Upper lobe of left lung (tissue), 6 donors: ENCODE measurements at regions not wholly inside any gene's neighbourhood (a gene's known extent, or its start where the extent isn't known, plus 50 kb on each side); places are given as distances from the start of the nearest gene placed in this dataset.

ENCODE experiments used
- ATAC-seq, 2 donors: fragments of 200-7000 bp; cut with Tn5 transposase; one replicate each; pipeline ENCODE4 v1.9.1; 2022; ENCODE audit warnings: mild to moderate bottlenecking in 2 of 2, moderate library complexity in 2 of 2; ENCODE audit not compliant: low FRiP score in 2 of 2
- DNase-seq, 2 donors: peaks; one replicate each; pipeline ENCODE4 v3.0.0-alpha.2; 2019 to 2020
- H3K27ac ChIP-seq, 4 donors: fragments of 200-600 bp; sonication (generic); one replicate each; pipeline ENCODE4 v1.5.1; 2016 to 2019
- H3K27me3 ChIP-seq, 4 donors: fragments of 200-600 bp; sonication (generic); one replicate each; pipeline ENCODE4 v1.5.1; 2017 to 2019
- H3K36me3 ChIP-seq, 4 donors: fragments of 200-600 bp; sonication (generic); one replicate each; pipeline ENCODE4 v1.5.1; 2016 to 2019
- H3K4me1 ChIP-seq, 4 donors: fragments of 200-600 bp; sonication (generic); one replicate each; pipeline ENCODE4 v1.5.1; 2018 to 2019
- H3K4me3 ChIP-seq, 4 donors: fragments of 200-600 bp; sonication (generic); one replicate each; pipeline ENCODE4 v1.5.1; 2017 to 2019; ENCODE audit warnings: mild to moderate bottlenecking in 2 of 4, moderate library complexity in 1 of 4
- H3K9me3 ChIP-seq, 4 donors: fragments of 200-600 bp; sonication (generic); one replicate each; pipeline ENCODE4 v1.5.1; 2018 to 2019
- CTCF ChIP-seq, 6 experiments: fragments of 450-650 bp in 4 of 6; fragments of 200-600 bp in 2 of 6; sonication (generic) in 2 of 6; IDR thresholded peaks; one replicate each; pipeline ENCODE4 v1.5.1; 2016 to 2019; ENCODE audit warnings: antibody characterized with exemption in 6 of 6
- EP300 ChIP-seq, 4 donors: sonication (generic); formaldehyde crosslinking; IDR thresholded peaks; one replicate each; pipeline ENCODE4 v1.5.1; 2017; ENCODE audit warnings: antibody characterized with exemption in 4 of 4, control low read depth in 2 of 4
- POLR2A ChIP-seq, 4 donors: fragments of 450-650 bp; IDR thresholded peaks; one replicate each; pipeline ENCODE4 v1.5.1; 2016 to 2017; ENCODE audit warnings: antibody characterized with exemption in 4 of 4, mild to moderate bottlenecking in 2 of 4
- POLR2AphosphoS5 ChIP-seq, 2 donors: sonication (generic); formaldehyde crosslinking; IDR thresholded peaks; one replicate each; pipeline ENCODE4 v1.5.1; 2017; ENCODE audit warnings: antibody characterized with exemption in 2 of 2
- WGBS, 2 donors: methylation state at CpG; one replicate each; pipeline ENCODE4 v1.1.5; 2017 to 2018; 5-methylcytosine and 5-hydroxymethylcytosine counted together
- donor health status: DM: no; HTN: no; CAD: no; lungs with moderate emphysema.
- donor health status: DM: no; HTN: yes; CAD: no; lungs with severe emphysema.

GRCh38 chr6:114592506-114592905 lies 249.7 kb upstream of the HS3ST5 start:
- WGBS, 2 donors = 78 to 79% methylated on average over 4 of the region's 4 CpGs
- no peak for TF ChIP-seq POLR2A (IDR thresholded peaks at IDR 0.05)
- TF ChIP-seq POLR2AphosphoS5 (IDR thresholded peaks at IDR 0.05) = no peak
- TF ChIP-seq CTCF (IDR thresholded peaks at IDR 0.05) = no peak
- no peak for TF ChIP-seq EP300 (IDR thresholded peaks at IDR 0.05)
- Histone ChIP-seq H3K36me3 (no peaks in the 10 kb centered on the region), H3K27me3 (no peaks in the 10 kb centered on the region), H3K4me1 (no peaks in the 10 kb centered on the region), H3K27ac (no peak overlapping the region), H3K9me3 (no peaks in the 10 kb centered on the region), H3K4me3 (no peak overlapping the region)
- ATAC-seq (no peak), DNase-seq (no peak)

- TF ChIP-seq POLR2AphosphoS5 (IDR thresholded peaks at IDR 0.05) (no peak), POLR2A (IDR thresholded peaks at IDR 0.05) (no peak), EP300 (IDR thresholded peaks at IDR 0.05) (no peak), CTCF (IDR thresholded peaks at IDR 0.05) (no peak)
- WGBS, 2 donors = 72 to 78% methylated on average over 5 of the region's 5 CpGs
- no peak for ATAC-seq
- no peak for DNase-seq
- no peak overlapping the region for H3K4me3 ChIP-seq
- H3K27ac ChIP-seq = no peak overlapping the region
- no peaks in the 10 kb centered on the region for H3K27me3 ChIP-seq
- H3K36me3 ChIP-seq = no peaks in the 10 kb centered on the region
- H3K9me3 ChIP-seq = peaks cover 0 to under 1% (median 0%) of the 10 kb centered on the region in 4 donors
- no peaks in the 10 kb centered on the region for H3K4me1 ChIP-seq
Measured at GRCh38 chr6:114588726-114589125, 245.9 kb upstream of the HS3ST5 start.

- Histone ChIP-seq H3K36me3 (no peaks in the 10 kb centered on the region), H3K4me3 (no peak overlapping the region), H3K4me1 (no peaks in the 10 kb centered on the region), H3K9me3 (peaks cover 0 to 11% (median 0%) of the 10 kb centered on the region in 4 donors), H3K27ac (no peak overlapping the region), H3K27me3 (no peaks in the 10 kb centered on the region)
- DNase-seq (no peak), ATAC-seq (no peak)
- 56 to 58% methylated on average over 2 of the region's 2 CpGs for WGBS, 2 donors
- no peak for TF ChIP-seq EP300 (IDR thresholded peaks at IDR 0.05)
- TF ChIP-seq POLR2A (IDR thresholded peaks at IDR 0.05) = no peak
- no peak for TF ChIP-seq POLR2AphosphoS5 (IDR thresholded peaks at IDR 0.05)
- no peak for TF ChIP-seq CTCF (IDR thresholded peaks at IDR 0.05)
Measured at GRCh38 chr6:114586298-114586697, 243.5 kb upstream of the HS3ST5 start.

GRCh38 chr6:114581293-114581692 lies 238.5 kb upstream of the HS3ST5 start:
- no peak for TF ChIP-seq POLR2A (IDR thresholded peaks at IDR 0.05)
- no peak for TF ChIP-seq EP300 (IDR thresholded peaks at IDR 0.05)
- TF ChIP-seq CTCF (IDR thresholded peaks at IDR 0.05) = no peak
- no peak for TF ChIP-seq POLR2AphosphoS5 (IDR thresholded peaks at IDR 0.05)
- WGBS, 2 donors = 54 to 76% methylated on average over 2 of the region's 2 CpGs
- no peak for DNase-seq
- H3K36me3 ChIP-seq = no peaks in the 10 kb centered on the region
- no peak for ATAC-seq
- peaks cover 0 to 12% (median 0%) of the 10 kb centered on the region in 4 donors for H3K9me3 ChIP-seq
- H3K27me3 ChIP-seq = no peaks in the 10 kb centered on the region
- no peak overlapping the region for H3K4me3 ChIP-seq
- H3K4me1 ChIP-seq = no peaks in the 10 kb centered on the region
- H3K27ac ChIP-seq = no peak overlapping the region

- Histone ChIP-seq H3K36me3 (no peaks in the 10 kb centered on the region), H3K27ac (no peak overlapping the region), H3K27me3 (no peaks in the 10 kb centered on the region), H3K4me3 (no peak overlapping the region), H3K9me3 (peaks cover 0 to 12% (median 0%) of the 10 kb centered on the region in 4 donors), H3K4me1 (no peaks in the 10 kb centered on the region)
- no peak for ATAC-seq
- WGBS, 2 donors = 82 to 86% methylated on average over 3 of the region's 3 CpGs
- TF ChIP-seq CTCF (IDR thresholded peaks at IDR 0.05) (no peak), POLR2A (IDR thresholded peaks at IDR 0.05) (no peak), POLR2AphosphoS5 (IDR thresholded peaks at IDR 0.05) (no peak), EP300 (IDR thresholded peaks at IDR 0.05) (no peak)
- DNase-seq = no peak
Measured at GRCh38 chr6:114580882-114581281, 238.1 kb upstream of the HS3ST5 start.
